ENCODE measurements at regions not wholly inside any gene's neighbourhood (a gene's known extent, or its start where the extent isn't known, plus 50 kb on each side); places are given as distances from the start of the nearest gene placed in this dataset.

GRCh38 chr3:13141183-13141582 is 68.0 kb upstream of the IQSEC1 start:
- TF ChIP-seq CTCF (IDR thresholded peaks at IDR 0.05) (no peak), POLR2A (IDR thresholded peaks at IDR 0.05) (no peak)
